HG03521 (cell line): ENCODE measurements at regions not wholly inside any gene's neighbourhood (a gene's known extent, or its start where the extent isn't known, plus 50 kb on each side); places are given as distances from the start of the nearest gene placed in this dataset.

Experiments used
- ATAC-seq: cut with Tn5 transposase; IDR thresholded peaks from one replicate; pipeline ENCODE4 v1.9.1; 2021; ENCODE audit warnings: mild to moderate bottlenecking, moderate library complexity; ENCODE audit not compliant: unreplicated experiment

GRCh38 chr1:199264911-199265310 lies 626.1 kb downstream of the PTPRC start:
- ATAC-seq: no peak

- no peak for ATAC-seq
These were observed 626.5 kb downstream of the PTPRC start for GRCh38 chr1:199265319-199265718.

- ATAC-seq: no peak
These were observed 630.4 kb downstream of the PTPRC start for GRCh38 chr1:199269241-199269640.

- no peak for ATAC-seq
These were observed 633.3 kb downstream of the PTPRC start for GRCh38 chr1:199272139-199272544.

GRCh38 chr1:199272628-199273086 lies 633.8 kb downstream of the PTPRC start:
- ATAC-seq: peak; percentile 82

- ATAC-seq: no peak
These were observed 635.1 kb downstream of the PTPRC start for GRCh38 chr1:199273837-199274379.

- ATAC-seq: no peak
These were observed 640.2 kb downstream of the PTPRC start for GRCh38 chr1:199279067-199279466.

- ATAC-seq: peak; percentile 50
These were observed 641.2 kb downstream of the PTPRC start for GRCh38 chr1:199279872-199280645.

GRCh38 chr1:199282751-199283305 lies 644.0 kb downstream of the PTPRC start:
- no peak for ATAC-seq

- ATAC-seq: no peak
These were observed 645.0 kb downstream of the PTPRC start for GRCh38 chr1:199283794-199284193.

- no peak for ATAC-seq
These were observed 648.4 kb downstream of the PTPRC start for GRCh38 chr1:199287206-199287605.

GRCh38 chr1:199287647-199288046 lies 648.8 kb downstream of the PTPRC start:
- ATAC-seq: no peak

- no peak for ATAC-seq
These were observed 651.3 kb downstream of the PTPRC start for GRCh38 chr1:199290186-199290585.

GRCh38 chr1:199291022-199291740 lies 652.3 kb downstream of the PTPRC start:
- no peak for ATAC-seq

- no peak for ATAC-seq
These were observed 654.1 kb downstream of the PTPRC start for GRCh38 chr1:199292896-199293295.

- no peak for ATAC-seq
These were observed 656.3 kb downstream of the PTPRC start for GRCh38 chr1:199295107-199295506.

GRCh38 chr1:199297174-199297573 lies 658.3 kb downstream of the PTPRC start:
- ATAC-seq: no peak

GRCh38 chr1:199297887-199298286 lies 659.0 kb downstream of the PTPRC start:
- no peak for ATAC-seq

GRCh38 chr1:199298825-199299224 lies 660.0 kb downstream of the PTPRC start:
- ATAC-seq: no peak

- ATAC-seq: no peak
These were observed 662.8 kb downstream of the PTPRC start for GRCh38 chr1:199301472-199302217.

- ATAC-seq: no peak
These were observed 663.7 kb downstream of the PTPRC start for GRCh38 chr1:199302554-199302953.
